ENCODE measurements at regions not wholly inside any gene's neighbourhood (a gene's known extent, or its start where the extent isn't known, plus 50 kb on each side); places are given as distances from the start of the nearest gene placed in this dataset.

- TF ChIP-seq CTCF (IDR thresholded peaks at IDR 0.05) (no peak), POLR2A (IDR thresholded peaks at IDR 0.05; ENCODE audit: low read length) (no peak), BHLHE40 (IDR thresholded peaks at IDR 0.05; ENCODE audit: low read depth, low read length) (no peak), JUNB (IDR thresholded peaks at IDR 0.05) (no peak), CBX2 (IDR thresholded peaks at IDR 0.05; ENCODE audit: borderline replicate concordance, low read depth) (no peak), HOXA7 (CRISPR knock-in tag; IDR thresholded peaks at IDR 0.05) (no peak), ZSCAN20 (CRISPR knock-in tag; IDR thresholded peaks at IDR 0.05) (no peak), NPAS2 (CRISPR knock-in tag; IDR thresholded peaks at IDR 0.05; ENCODE audit: borderline replicate concordance) (no peak), EP300 (IDR thresholded peaks at IDR 0.05) (no peak), HMGXB4 (CRISPR knock-in tag; IDR thresholded peaks at IDR 0.05; ENCODE audit: borderline replicate concordance) (no peak)
These were observed 776.4 kb downstream of the KCTD16 start for GRCh38 chr5:144947023-144947422.

Measured in A549 (cell line).